ENCODE measurements at regions not wholly inside any gene's neighbourhood (a gene's known extent, or its start where the extent isn't known, plus 50 kb on each side); places are given as distances from the start of the nearest gene placed in this dataset.

- TF ChIP-seq POLR2A (IDR thresholded peaks at IDR 0.05; ENCODE audit: low read depth, low read length) (no peak), POLR2AphosphoS5 (IDR thresholded peaks at IDR 0.05; ENCODE audit: low read depth, low read length) (no peak), TAF1 (IDR thresholded peaks at IDR 0.05; ENCODE audit: borderline replicate concordance, low read depth, low read length) (no peak)
Measured at GRCh38 chr2:39855856-39856255, 76.8 kb upstream of the THUMPD2 start.
